ENCODE measurements at regions not wholly inside any gene's neighbourhood (a gene's known extent, or its start where the extent isn't known, plus 50 kb on each side); places are given as distances from the start of the nearest gene placed in this dataset.

GRCh38 chr20:1774479-1774878, 116.9 kb upstream of the SIRPG start:
- no peak overlapping the region for H3K4me3 ChIP-seq
- no peak for DNase-seq (ENCODE audit: low spot score)
- H3K36me3 ChIP-seq: no peaks in the 10 kb centered on the region
- TF ChIP-seq CTCF (IDR thresholded peaks at IDR 0.05): no peak
- H3K27me3 ChIP-seq: no peaks in the 10 kb centered on the region
- peaks cover 0 to 13% of the 10 kb centered on the region in 2 donors for H3K4me1 ChIP-seq
- no peak overlapping the region for H3K27ac ChIP-seq
- no peaks in the 10 kb centered on the region for H3K9me3 ChIP-seq

- DNase-seq (ENCODE audit: low spot score): no peak
- TF ChIP-seq CTCF (IDR thresholded peaks at IDR 0.05): no peak
- no peaks in the 10 kb centered on the region for H3K9me3 ChIP-seq
- H3K27ac ChIP-seq: no peak overlapping the region
- peaks cover 0 to 13% of the 10 kb centered on the region in 2 donors for H3K4me1 ChIP-seq
- no peaks in the 10 kb centered on the region for H3K36me3 ChIP-seq
- no peak overlapping the region for H3K4me3 ChIP-seq
- no peaks in the 10 kb centered on the region for H3K27me3 ChIP-seq
Measured at GRCh38 chr20:1773816-1774215, 116.2 kb upstream of the SIRPG start.

GRCh38 chr20:1769491-1769890, 111.9 kb upstream of the SIRPG start:
- H3K36me3 ChIP-seq: no peaks in the 10 kb centered on the region
- no peak for DNase-seq (ENCODE audit: low spot score)
- H3K4me1 ChIP-seq: peaks cover 0 to 4% of the 10 kb centered on the region in 2 donors
- no peak for TF ChIP-seq CTCF (IDR thresholded peaks at IDR 0.05)
- no peak overlapping the region for H3K27ac ChIP-seq
- no peaks in the 10 kb centered on the region for H3K9me3 ChIP-seq
- H3K4me3 ChIP-seq: no peak overlapping the region
- no peaks in the 10 kb centered on the region for H3K27me3 ChIP-seq

- TF ChIP-seq CTCF (IDR thresholded peaks at IDR 0.05): no peak
- Histone ChIP-seq H3K4me1 (peaks cover 0 to 7% of the 10 kb centered on the region in 2 donors), H3K27me3 (no peaks in the 10 kb centered on the region), H3K4me3 (no peak overlapping the region), H3K27ac (no peak overlapping the region), H3K9me3 (no peaks in the 10 kb centered on the region), H3K36me3 (no peaks in the 10 kb centered on the region)
- no peak for DNase-seq (ENCODE audit: low spot score)
Measured at GRCh38 chr20:1766731-1767130, 109.2 kb upstream of the SIRPG start.

- peak; percentile 66 to 81 for TF ChIP-seq CTCF (IDR thresholded peaks at IDR 0.05)
Measured at GRCh38 chr20:1764136-1765033, 106.8 kb upstream of the SIRPG start.

More at GRCh38 chr20:1764136-1765033, 106.8 kb upstream of the SIRPG start:
- no peak overlapping the region for H3K4me3 ChIP-seq
- DNase-seq (ENCODE audit: low spot score): peak; percentile 80
- H3K36me3 ChIP-seq: no peaks in the 10 kb centered on the region
- no peak overlapping the region for H3K27ac ChIP-seq
- H3K9me3 ChIP-seq: no peaks in the 10 kb centered on the region
- H3K4me1 ChIP-seq: peaks cover 0 to 7% of the 10 kb centered on the region in 2 donors
- H3K27me3 ChIP-seq: no peaks in the 10 kb centered on the region
